GM23248 (cell line): ENCODE measurements at regions not wholly inside any gene's neighbourhood (a gene's known extent, or its start where the extent isn't known, plus 50 kb on each side); places are given as distances from the start of the nearest gene placed in this dataset.

Source experiments
- EZH2 ChIP-seq: fragments of 200-600 bp; sonication (generic); IDR thresholded peaks from 2 replicates; pipeline ENCODE4 v1.6.1; 2018; ENCODE audit warnings: antibody characterized with exemption, mild to moderate bottlenecking; ENCODE audit not compliant: insufficient read depth, poor library complexity, severe bottlenecking
- EZH2phosphoT487 ChIP-seq: fragments of 200-600 bp; sonication (generic); IDR thresholded peaks from 2 replicates; pipeline ENCODE4 v1.6.1; 2018; ENCODE audit warnings: antibody characterized with exemption, moderate library complexity, mild to moderate bottlenecking, low read depth; ENCODE audit not compliant: insufficient read depth

DNA sequence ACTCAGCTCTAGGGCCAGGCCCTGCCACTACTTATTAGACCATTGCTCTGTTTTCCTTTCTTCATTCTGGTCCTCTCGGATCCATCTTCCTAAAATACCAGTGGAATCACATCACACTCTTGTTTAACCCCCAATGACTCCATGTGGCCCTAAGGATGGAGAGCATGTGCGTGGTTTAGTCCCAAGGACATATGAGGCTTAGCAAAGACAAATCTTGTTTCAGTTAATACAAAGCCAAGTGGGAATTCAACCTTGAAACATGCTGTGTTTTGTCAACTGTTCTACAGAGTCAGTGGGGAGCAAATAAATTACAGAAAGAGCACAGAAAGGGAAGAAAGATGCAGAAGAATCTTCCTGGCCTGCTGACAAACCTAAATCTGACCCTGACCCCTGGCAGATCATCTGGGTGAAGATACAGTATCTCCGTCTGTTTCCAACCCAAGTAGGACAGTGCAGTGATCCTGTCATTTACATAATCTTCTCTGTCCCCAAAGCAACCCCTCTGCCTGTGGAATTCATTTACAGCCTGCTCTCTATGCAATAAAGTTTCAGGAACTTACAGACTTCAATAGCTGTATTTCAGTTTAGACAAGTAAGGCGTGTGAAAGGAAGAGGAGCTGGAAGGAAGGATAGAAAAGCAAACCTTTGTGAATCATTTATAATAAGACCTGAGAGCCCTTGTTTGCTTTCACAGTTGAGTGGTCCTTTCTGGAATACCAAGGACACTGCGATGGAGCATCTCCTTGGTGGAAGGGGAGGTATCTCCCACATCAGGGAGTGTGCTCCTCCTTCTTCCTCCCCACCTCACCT, 144.0 kb downstream of the THBS2 start:
- TF ChIP-seq EZH2 (no peak), EZH2phosphoT487 (no peak)
